Epithelial cell of esophagus (primary cell): ENCODE measurements at regions not wholly inside any gene's neighbourhood (a gene's known extent, or its start where the extent isn't known, plus 50 kb on each side); places are given as distances from the start of the nearest gene placed in this dataset.
A peak's percentile ranks its signal among the peaks of the same experiment; 100 is the strongest.
"Not testable (repeated sequence)": the region's sequence is repeated elsewhere in the genome, so short reads cannot be mapped to it uniquely, and the experiment has no call there.

Source experiments
- DNase-seq: peaks from one replicate; pipeline ENCODE4 v3.0.0; 2010; ENCODE audit warnings: low read depth
- H3K4me3 ChIP-seq: 2 replicates; pipeline ENCODE4 v1.5.1; 2011; ENCODE audit warnings: mild to moderate bottlenecking, low read length, control low read depth
- CTCF ChIP-seq: IDR thresholded peaks from 2 replicates; pipeline ENCODE4 v1.5.1; 2011; ENCODE audit warnings: low read depth, mild to moderate bottlenecking, low read length, control low read depth, inconsistent platforms; ENCODE audit not compliant: insufficient read depth; ENCODE audit errors: missing control alignments

- TF ChIP-seq CTCF, result no peak
- no peak overlapping the region for H3K4me3 ChIP-seq
- DNase-seq, result no peak
Measured at GRCh38 chr20:1737134-1737533, 79.6 kb upstream of the SIRPG start.

GRCh38 chr20:1735417-1736089, 78.0 kb upstream of the SIRPG start:
- TF ChIP-seq CTCF, result no peak
- no peak overlapping the region for H3K4me3 ChIP-seq
- no peak for DNase-seq

- DNase-seq, result peak; percentile 44
- peak; percentile 26 for TF ChIP-seq CTCF
- H3K4me3 ChIP-seq, result no peak overlapping the region
Measured at GRCh38 chr20:1734269-1734858, 76.8 kb upstream of the SIRPG start.

GRCh38 chr20:1731828-1732375, 74.3 kb upstream of the SIRPG start:
- H3K4me3 ChIP-seq, DNase-seq: not testable (repeated sequence)

- not testable (repeated sequence) for DNase-seq, H3K4me3 ChIP-seq
Measured at GRCh38 chr20:1730981-1731711, 73.6 kb upstream of the SIRPG start.

GRCh38 chr20:1727303-1727702, 69.7 kb upstream of the SIRPG start:
- DNase-seq, H3K4me3 ChIP-seq: not testable (repeated sequence)

GRCh38 chr20:1724901-1725300, 67.3 kb upstream of the SIRPG start:
- H3K4me3 ChIP-seq, result no peak overlapping the region
- no peak for TF ChIP-seq CTCF
- DNase-seq, result no peak

GRCh38 chr20:1722513-1723050, 65.0 kb upstream of the SIRPG start:
- no peak for TF ChIP-seq CTCF
- no peak overlapping the region for H3K4me3 ChIP-seq
- no peak for DNase-seq
